ENCODE measurements at regions not wholly inside any gene's neighbourhood (a gene's known extent, or its start where the extent isn't known, plus 50 kb on each side); places are given as distances from the start of the nearest gene placed in this dataset.

DNA sequence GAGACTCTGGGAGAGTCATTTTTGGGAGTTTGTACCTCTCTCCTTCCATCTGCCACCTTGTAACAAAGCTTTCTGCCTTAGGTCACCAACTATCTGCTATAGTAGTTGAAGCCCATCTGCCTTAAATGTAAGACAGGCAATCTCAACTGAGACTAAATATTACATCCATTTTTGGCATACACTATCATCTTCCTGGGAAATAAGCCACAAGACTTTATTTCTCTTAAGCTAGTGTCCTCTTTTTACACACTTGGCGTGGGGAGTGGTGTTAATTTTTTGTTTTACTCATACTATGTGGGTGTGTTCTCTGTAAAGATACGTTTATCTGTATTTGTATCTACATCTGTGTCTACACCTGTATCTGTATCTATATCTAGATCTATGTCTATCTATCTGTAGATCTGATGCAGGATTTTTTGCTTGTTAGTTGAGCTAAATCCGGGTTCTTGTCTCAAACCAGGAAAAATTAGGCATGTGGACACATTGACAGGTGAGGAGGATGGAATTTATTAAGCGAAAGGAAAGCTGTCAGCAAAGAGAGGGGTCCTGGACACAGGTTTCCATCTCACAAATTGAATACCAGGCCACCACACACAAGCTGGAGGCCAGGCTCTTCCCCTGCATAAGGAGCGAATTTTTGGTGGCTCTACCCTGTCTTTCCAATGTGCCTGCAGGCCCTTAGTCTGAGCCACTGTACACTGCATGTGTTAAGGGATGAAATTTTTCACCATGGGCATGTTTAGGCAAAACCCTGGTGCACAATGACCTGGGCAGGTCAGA, 64.8 kb upstream of the RND3 start:
- no peak overlapping the region for H3K27ac ChIP-seq
- H3K4me1 ChIP-seq (replicated peaks): no peaks in the 10 kb centered on the region
- WGBS: 92% methylated on average over 5 of the region's 5 CpGs
- TF ChIP-seq POLR2A (IDR thresholded peaks at IDR 0.05): no peak
- TF ChIP-seq, protein P1, sequence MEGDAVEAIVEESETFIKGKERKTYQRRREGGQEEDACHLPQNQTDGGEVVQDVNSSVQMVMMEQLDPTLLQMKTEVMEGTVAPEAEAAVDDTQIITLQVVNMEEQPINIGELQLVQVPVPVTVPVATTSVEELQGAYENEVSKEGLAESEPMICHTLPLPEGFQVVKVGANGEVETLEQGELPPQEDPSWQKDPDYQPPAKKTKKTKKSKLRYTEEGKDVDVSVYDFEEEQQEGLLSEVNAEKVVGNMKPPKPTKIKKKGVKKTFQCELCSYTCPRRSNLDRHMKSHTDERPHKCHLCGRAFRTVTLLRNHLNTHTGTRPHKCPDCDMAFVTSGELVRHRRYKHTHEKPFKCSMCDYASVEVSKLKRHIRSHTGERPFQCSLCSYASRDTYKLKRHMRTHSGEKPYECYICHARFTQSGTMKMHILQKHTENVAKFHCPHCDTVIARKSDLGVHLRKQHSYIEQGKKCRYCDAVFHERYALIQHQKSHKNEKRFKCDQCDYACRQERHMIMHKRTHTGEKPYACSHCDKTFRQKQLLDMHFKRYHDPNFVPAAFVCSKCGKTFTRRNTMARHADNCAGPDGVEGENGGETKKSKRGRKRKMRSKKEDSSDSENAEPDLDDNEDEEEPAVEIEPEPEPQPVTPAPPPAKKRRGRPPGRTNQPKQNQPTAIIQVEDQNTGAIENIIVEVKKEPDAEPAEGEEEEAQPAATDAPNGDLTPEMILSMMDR (IDR thresholded peaks at IDR 0.05): no peak
- no peak for TF ChIP-seq POLR2AphosphoS5 (IDR thresholded peaks at IDR 0.05)
- DNase-seq (ENCODE audit: low spot score): no peak
- no peaks in the 10 kb centered on the region for H3K36me3 ChIP-seq
- no peaks in the 10 kb centered on the region for H3K27me3 ChIP-seq (replicated peaks; ENCODE audit: insufficient read depth)
- H3K9me3 ChIP-seq: no peaks in the 10 kb centered on the region
- no peak overlapping the region for H3K4me3 ChIP-seq
- intact Hi-C loops (cut with DNase I): no loop called here

DNA sequence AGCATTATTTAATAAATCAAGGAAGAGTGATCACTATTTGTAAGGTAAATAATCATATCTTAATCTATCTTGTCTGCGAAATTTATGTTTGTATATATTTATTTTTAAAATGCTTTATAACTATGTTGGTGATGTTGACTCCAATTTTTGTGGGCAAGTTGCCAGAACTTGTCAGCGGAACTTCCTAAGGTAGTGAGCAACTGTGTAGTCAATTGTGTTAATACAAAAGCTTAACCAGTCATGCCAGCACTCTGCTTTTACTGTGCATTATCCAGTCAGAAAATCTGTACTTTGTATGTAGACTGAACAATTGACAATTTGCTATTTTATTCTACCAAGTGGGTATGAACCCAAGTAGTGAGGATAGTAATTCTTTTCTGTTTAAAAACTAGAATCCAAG, 61.9 kb upstream of the RND3 start:
- 48% methylated on average over 2 of the region's 2 CpGs for whole genome bisulfite sequencing

DNA sequence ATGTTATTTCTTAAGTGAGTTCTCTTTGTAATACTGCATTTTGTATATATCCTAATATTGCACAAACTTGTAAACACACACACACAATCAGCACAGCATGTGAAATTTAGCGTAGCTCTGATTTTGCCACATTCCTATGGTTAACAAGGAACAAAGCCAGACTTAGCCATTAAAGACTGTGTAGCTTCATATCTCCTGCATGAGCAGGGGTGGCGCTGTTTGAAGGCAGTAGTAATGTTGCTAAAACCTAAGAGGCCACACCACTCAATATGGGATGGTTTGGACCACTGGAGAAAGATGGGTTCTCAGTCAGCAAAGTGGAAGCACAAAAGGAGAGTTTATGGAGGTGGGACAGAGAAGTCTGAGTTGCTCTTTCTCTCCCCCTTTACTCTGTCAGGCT, 61.1 kb upstream of the RND3 start:
- Histone ChIP-seq H3K4me1 (replicated peaks) (no peaks in the 10 kb centered on the region), H3K27me3 (replicated peaks; ENCODE audit: insufficient read depth) (no peaks in the 10 kb centered on the region), H3K36me3 (no peaks in the 10 kb centered on the region), H3K4me3 (no peak overlapping the region), H3K9me3 (no peaks in the 10 kb centered on the region), H3K27ac (no peak overlapping the region)
- DNase-seq (ENCODE audit: low spot score): no peak
- TF ChIP-seq POLR2A (IDR thresholded peaks at IDR 0.05): no peak
- no peak for TF ChIP-seq POLR2AphosphoS5 (IDR thresholded peaks at IDR 0.05)
- TF ChIP-seq, protein P1 (IDR thresholded peaks at IDR 0.05): peak in 1 of 4 experiments; percentile 7
- intact Hi-C loops (cut with DNase I): no loop called here
- 79% methylated on average over 2 of the region's 2 CpGs for WGBS

More for the DNA sequence above, 61.9 kb upstream of the RND3 start:
- TF ChIP-seq POLR2A (IDR thresholded peaks at IDR 0.05) (no peak), POLR2AphosphoS5 (IDR thresholded peaks at IDR 0.05) (no peak)
- TF ChIP-seq, protein P1 (IDR thresholded peaks at IDR 0.05): no peak
- H3K4me1 ChIP-seq (replicated peaks): no peaks in the 10 kb centered on the region
- H3K9me3 ChIP-seq: no peaks in the 10 kb centered on the region
- DNase-seq (ENCODE audit: low spot score): no peak
- no peaks in the 10 kb centered on the region for H3K36me3 ChIP-seq
- no peak overlapping the region for H3K4me3 ChIP-seq
- intact Hi-C loops (cut with DNase I): no loop called here
- no peak overlapping the region for H3K27ac ChIP-seq
- H3K27me3 ChIP-seq (replicated peaks; ENCODE audit: insufficient read depth): no peaks in the 10 kb centered on the region

DNA sequence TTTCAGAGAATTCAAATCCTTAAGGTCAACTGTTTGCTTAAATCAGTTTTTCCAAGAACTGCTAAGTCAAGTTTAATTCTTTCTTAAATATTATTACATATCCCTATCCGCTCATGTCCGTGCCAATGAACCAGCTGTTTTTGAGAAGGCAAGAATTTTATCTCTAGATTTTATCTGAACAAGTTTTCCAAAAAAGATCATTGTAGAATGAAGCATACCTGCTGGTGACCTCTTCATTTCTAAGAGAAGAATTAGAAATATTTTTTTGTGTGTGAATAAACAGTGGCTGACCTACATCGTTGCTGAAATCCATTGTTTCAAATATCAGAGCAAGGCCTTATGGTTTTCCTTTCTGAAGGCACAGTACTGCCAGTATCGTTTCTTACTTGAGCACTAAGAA, 58.4 kb upstream of the RND3 start:
- DNase-seq (ENCODE audit: low spot score): no peak
- TF ChIP-seq, protein P1 (IDR thresholded peaks at IDR 0.05): no peak
- no peak for TF ChIP-seq POLR2A (IDR thresholded peaks at IDR 0.05)
- no peak for TF ChIP-seq POLR2AphosphoS5 (IDR thresholded peaks at IDR 0.05)
- H3K9me3 ChIP-seq: no peaks in the 10 kb centered on the region
- no peak overlapping the region for H3K27ac ChIP-seq
- H3K4me3 ChIP-seq: no peak overlapping the region
- intact Hi-C loops (cut with DNase I): no loop called here
- no peaks in the 10 kb centered on the region for H3K27me3 ChIP-seq (replicated peaks; ENCODE audit: insufficient read depth)
- H3K4me1 ChIP-seq (replicated peaks): no peaks in the 10 kb centered on the region
- no peaks in the 10 kb centered on the region for H3K36me3 ChIP-seq
- WGBS: 53% methylated on average over 4 of the region's 4 CpGs

DNA sequence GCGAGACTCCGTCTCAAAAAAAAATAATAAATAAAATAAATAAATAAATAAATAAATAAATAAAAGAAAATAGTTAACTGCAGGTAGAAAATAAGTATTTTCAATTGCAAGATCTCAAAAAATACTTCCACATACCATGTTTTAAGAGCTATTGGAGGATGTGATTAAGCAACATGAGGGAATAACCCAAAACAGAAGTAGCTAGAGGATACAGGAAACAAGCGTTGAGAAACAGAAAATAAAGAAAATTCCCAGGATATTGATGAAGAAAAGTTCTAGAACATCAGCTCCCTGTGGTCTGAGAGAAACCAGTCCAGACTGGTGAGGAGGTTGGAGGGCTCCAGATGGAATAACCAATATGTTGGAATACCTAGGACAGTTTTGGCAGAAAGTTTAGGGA, 57.3 kb upstream of the RND3 start:
- no peak overlapping the region for H3K4me3 ChIP-seq
- no peaks in the 10 kb centered on the region for H3K9me3 ChIP-seq
- no peaks in the 10 kb centered on the region for H3K27me3 ChIP-seq (replicated peaks; ENCODE audit: insufficient read depth)
- no peak for DNase-seq (ENCODE audit: low spot score)
- intact Hi-C loops (cut with DNase I): no loop called here
- no peaks in the 10 kb centered on the region for H3K4me1 ChIP-seq (replicated peaks)
- no peaks in the 10 kb centered on the region for H3K36me3 ChIP-seq
- H3K27ac ChIP-seq: no peak overlapping the region
- 96% methylated on average over 3 of the region's 3 CpGs for WGBS
- TF ChIP-seq, protein P1 (IDR thresholded peaks at IDR 0.05): no peak
- TF ChIP-seq POLR2A (IDR thresholded peaks at IDR 0.05): no peak
- TF ChIP-seq POLR2AphosphoS5 (IDR thresholded peaks at IDR 0.05): no peak

All from prostate gland (tissue), 2 donors.